NCI-H69 (cell line): ENCODE measurements at regions not wholly inside any gene's neighbourhood (a gene's known extent, or its start where the extent isn't known, plus 50 kb on each side); places are given as distances from the start of the nearest gene placed in this dataset.
A peak's percentile ranks its signal among the peaks of the same experiment; 100 is the strongest.

Experiments used
- DNase-seq: peaks from one replicate; lab custom pipeline; 2025; lab: John Stamatoyannopoulos, UW

GRCh38 chr11:23041001-23041503, 180.8 kb upstream of the CCDC179 start:
- no peak for DNase-seq

DNA sequence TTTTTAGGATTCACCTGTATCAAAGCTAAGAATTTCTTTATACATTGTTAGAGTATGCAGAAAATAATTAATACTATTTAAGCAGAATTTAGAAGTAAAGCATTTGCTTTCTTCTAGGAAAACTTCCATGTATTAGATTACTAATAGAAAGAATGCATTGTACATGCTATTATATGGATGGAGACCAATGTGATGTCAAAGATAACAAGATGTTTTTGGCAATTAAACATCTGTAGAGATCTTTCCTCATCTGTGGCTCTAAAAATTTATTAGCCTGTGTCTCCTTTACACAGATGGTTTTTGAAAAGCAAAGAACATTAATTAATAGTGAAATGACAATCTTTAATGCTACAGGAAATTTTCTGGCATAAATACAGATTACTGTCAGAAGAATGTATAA, 198.4 kb upstream of the CCDC179 start:
- DNase-seq: no peak

DNA sequence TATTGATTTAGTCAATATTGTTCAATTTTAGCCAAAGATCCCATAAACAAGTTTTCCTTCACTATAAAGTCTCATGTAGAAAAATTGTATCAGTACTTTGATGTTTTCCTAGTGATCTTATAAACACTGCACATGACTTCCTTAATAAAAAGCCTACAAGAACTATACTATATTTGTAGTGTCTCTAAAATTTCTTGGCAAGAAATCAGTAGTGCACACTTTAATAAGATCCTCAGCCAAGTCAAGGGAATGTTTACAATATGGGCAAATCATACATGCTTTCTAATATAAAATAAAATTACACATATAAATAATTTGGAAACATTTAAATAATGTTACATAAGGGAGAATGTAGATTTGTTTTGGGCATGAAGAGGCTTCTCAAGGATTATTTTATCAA, 203.0 kb upstream of the CCDC179 start:
- no peak for DNase-seq

DNA sequence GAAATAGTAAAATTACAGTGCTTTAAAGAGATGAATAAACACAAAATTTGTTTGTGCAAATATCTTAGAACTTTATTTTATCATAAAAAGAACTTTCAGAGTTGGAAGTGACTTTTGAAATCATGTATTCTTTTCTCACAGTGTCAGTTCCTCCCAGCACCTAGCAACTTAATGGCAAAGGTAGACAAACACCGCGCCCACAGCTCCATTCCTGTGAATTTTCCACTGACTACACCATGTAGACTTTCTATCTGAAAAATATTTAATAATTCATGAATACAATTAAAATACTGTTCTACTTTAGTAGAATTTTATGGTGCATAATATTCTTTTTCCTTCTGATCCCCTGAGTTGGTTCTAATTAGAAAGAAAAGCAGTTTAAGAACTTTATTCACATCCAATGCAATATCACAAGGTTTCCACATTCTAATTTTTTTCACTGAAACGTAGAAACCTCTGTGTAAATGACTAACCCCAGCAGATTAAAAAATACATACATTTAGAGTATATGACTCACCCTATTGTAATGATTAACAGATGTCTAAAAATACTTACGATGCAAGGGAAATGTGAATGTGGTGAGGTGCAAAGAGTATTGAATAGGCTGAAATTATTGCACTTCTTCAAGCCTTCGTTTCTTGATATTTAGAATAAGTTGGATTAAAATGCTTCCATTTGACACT, 218.2 kb upstream of the CCDC179 start:
- no peak for DNase-seq

GRCh38 chr11:23079382-23079813, 219.1 kb upstream of the CCDC179 start:
- DNase-seq: peak; percentile 26

- no peak for DNase-seq
Measured at GRCh38 chr11:23087407-23087806, 227.1 kb upstream of the CCDC179 start.

- DNase-seq: no peak
Measured at GRCh38 chr11:23090659-23091058, 230.4 kb upstream of the CCDC179 start.

- DNase-seq: no peak
Measured at GRCh38 chr11:23095650-23096189, 235.4 kb upstream of the CCDC179 start.

- no peak for DNase-seq
Measured at GRCh38 chr11:23097891-23098290, 237.6 kb upstream of the CCDC179 start.

DNA sequence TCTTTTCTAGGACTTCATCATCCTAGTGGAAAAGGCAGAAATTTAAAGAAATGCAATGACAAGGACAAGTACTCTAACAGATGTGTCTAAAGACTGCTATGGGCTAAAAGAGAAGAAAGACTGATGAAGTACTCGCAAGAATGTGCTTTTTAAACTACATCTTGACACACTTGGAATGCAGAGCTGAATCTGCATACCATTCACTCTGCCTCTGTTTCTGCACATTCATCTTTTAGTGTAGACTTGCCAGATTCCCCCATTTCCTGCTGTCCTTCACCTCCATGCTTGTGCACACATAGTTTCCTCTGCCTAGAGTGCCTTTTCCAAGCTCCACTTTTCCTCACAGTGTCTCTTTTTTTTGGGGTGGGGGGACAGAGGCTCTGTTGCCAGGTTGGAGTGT, 239.0 kb upstream of the CCDC179 start:
- DNase-seq: no peak

DNA sequence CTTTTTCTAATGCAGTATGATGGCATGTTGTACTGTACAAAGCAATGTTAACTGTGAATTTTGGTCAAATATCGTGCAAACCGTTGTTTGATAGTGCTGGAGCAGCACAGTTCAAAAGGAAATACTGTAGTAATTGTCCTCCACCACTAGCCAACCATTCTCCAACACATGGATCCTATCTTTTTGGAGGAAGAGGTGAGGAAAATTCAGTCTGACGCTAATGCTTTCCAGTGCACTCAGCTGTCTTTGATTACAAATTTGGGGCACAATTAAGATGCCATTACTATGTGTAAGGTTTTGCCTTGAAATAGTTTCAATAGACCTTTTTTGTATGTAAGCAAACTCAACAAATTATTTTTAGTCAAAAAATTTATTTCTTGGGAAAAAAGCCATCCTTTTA, 240.5 kb upstream of the CCDC179 start:
- DNase-seq: no peak

- DNase-seq: no peak
Measured at GRCh38 chr11:23103416-23103815, 243.1 kb upstream of the CCDC179 start.

DNA sequence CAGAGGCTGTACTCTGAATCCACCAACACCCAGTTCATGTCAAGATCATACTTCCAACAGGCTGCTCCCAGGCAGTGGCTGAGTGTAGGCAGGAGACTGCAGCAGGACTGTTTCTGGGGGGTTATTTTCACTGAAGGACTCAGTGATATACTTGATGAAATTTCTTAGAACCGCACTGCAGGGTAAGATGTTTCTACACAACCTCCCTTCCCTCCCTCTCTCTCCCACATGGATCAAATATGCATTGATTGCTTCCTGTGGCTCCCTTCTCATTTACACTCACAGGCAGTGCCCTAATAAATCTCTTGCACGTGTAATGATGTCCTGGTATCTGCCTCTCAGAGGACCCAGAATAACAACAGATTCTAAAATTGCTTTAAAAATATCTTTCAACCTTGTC, 251.3 kb upstream of the CCDC179 start:
- DNase-seq: peak; percentile 31

DNA sequence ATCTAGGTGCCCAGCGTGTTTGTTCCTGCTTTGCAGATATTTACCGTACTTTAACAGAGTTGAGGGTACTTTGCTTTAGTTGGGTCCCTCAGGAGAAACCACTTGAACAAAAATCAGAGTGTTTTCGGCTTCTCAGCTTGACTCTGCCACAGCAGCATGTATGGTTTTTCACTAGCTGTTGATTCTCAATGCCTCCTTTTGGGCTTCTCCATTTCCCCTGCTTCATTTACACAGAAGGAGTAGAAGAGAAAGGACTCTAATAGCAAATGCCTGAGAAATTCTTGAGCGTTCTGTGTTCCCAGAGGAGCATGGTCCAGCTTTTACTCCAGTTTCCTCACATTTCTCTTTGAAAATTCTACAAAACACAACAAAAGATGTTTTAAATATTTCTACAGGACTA, 252.1 kb upstream of the CCDC179 start:
- DNase-seq: peak; percentile 16

- peak; percentile 91 for DNase-seq
Measured at GRCh38 chr11:23112987-23113886, 253.0 kb upstream of the CCDC179 start.

GRCh38 chr11:23113887-23114216, 253.6 kb upstream of the CCDC179 start:
- DNase-seq: no peak

DNA sequence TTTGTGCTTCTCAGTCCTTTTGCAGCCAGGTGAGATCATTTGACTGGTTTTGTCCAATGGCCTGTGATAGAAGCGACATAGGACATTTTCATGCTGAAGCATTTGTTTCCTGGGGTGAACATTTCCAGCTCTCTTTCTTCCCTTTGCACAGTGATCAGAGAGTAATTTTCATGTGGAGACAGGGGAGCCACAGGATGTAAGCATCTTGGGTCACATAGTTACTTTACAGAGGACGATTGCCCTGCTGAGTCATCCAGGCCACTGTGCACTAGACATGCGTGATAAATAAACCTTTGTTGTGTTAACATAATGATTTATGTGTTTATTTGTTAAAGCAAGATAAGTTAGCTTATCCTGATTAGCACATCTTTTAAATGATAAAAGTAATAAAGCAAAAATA, 263.5 kb upstream of the CCDC179 start:
- DNase-seq: peak; percentile 73

DNA sequence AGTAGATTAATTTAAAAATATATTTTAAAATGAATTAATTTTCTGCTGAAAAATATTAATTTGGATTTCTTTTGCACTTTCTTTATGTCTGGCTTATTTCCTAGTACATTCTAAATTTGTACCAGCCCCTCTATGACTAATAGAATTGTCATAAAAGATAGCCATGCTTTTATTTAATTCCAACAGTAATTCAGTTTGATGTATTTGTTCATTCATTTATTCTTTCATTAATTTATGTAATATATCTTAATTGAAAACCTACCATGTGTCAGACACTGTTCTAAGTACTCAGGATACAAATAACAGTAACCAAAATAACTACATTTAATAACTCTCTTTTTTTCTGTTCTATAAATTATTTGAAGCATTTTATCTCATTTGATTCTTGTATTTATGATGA, 264.0 kb upstream of the CCDC179 start:
- DNase-seq: no peak

- peak; percentile 68 for DNase-seq
Measured at GRCh38 chr11:23124996-23125395, 264.7 kb upstream of the CCDC179 start.

DNA sequence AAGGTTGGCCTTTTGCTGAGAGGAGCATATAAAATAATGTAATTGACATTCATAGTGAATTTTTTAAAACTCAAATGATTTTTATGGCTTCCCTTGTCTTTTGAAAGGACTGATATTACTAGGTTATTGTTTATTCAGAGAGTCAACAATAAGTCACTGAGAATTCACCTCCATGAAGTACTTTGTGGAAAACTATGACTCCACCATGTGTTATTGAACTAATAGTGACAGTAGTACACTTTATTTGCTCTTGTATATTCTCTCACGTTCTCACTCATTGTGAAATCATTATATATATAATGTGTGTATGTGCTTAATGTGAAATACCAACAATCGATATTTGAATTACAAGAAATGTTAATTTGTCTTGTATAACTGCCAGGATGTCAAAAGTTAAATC, 267.4 kb upstream of the CCDC179 start:
- no peak for DNase-seq

DNA sequence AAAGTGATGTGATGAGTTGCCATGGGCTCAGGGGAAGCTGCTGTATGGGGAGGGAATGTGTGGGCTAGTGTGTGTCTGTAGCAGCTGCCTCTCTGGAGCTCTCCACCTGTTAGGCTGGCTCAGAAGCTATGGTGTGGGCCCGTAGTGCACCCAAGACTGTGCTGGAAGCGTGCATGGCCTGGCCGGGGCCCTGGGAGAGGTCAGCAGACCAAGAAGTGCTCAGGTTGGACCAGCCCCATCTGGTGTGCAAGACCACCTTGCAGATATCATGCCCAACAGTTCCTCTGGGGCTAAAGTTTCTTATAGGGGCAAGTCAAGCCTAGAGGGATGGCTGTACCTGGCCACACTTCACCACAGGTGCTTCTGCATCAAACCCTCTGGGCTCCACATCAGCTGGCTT, 274.4 kb upstream of the CCDC179 start:
- DNase-seq: no peak

GRCh38 chr11:23138761-23139160, 278.5 kb upstream of the CCDC179 start:
- DNase-seq: peak; percentile 15

DNA sequence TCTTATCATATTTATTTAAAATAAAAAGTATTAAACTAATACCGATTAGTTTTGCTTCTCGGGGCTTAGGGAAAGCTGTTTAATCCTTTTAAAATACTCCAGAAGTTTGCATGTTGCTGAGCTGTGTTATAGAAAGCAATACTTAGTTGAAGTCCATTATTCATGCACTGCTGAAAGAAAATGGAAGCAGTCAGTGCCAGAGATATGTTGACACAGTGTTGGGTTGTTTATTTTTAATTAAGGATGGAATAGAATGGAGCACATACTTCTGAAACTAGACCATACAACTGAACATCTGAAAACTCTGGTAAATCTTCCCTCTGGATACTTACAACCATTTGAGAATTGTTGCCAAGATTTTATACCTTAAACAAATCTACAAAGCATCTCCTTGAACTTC, 282.7 kb upstream of the CCDC179 start:
- DNase-seq: peak; percentile 64
